ENCODE measurements at regions not wholly inside any gene's neighbourhood (a gene's known extent, or its start where the extent isn't known, plus 50 kb on each side); places are given as distances from the start of the nearest gene placed in this dataset.

DNA sequence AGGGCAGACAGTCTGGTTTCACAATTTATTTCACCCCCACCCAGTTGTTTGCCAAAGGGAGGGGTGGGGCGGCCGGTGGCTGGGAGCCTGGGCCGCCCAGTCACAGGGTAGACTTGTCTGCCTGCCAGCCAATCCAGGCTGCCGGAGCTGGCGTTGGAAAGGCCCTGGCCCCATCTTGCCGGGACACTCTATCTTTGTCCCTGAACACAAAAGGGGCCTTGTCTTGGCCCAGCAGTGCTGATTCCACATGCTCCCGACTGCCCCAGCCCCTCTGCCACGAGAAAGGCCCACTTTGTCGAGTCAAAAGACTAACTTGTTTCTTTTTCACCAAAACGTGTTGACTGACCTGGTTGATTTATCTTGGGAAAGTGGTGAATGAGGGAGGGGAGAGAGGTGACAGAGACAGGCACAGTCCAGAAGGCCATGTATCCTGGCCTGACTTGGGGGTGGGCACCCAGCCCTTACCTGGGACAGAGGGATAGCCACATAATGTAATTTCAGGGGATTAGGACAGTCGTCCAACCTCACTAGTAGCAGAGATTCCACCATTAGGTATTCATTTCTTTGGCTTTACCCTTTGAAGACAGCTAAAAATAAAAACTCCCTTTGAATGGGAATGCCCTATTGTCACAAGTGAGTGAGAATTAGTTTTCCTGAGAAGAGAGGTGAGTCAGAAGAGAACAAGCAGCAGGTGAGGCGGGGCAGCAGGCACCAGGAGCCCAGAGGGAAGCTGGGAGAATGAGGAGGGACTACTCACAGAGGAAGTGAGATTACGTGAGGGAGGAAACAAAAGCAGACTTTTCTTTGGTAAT is 67.0 kb upstream of the SIRPA start:
- intact Hi-C loops (cut with micrococcal nuclease; ENCODE audit: unreplicated experiment): no loop called here
- Histone ChIP-seq H3K79me2 (ENCODE audit: control insufficient read depth, insufficient read depth, low read length) (no peaks in the 10 kb centered on the region), H3K4me3 (no peak overlapping the region), H3K9ac (ENCODE audit: control insufficient read depth, insufficient read depth, low read length) (no peak overlapping the region), H3K4me2 (ENCODE audit: control insufficient read depth, insufficient read depth) (no peak overlapping the region), H3K4me1 (ENCODE audit: control insufficient read depth, insufficient read depth, low read length) (peaks cover 4% of the 10 kb centered on the region; the same call in 1 of the 2 replicates), H3K27me3 (replicated peaks in 1 of 2; ENCODE audit: control insufficient read depth in 2 of 2, insufficient read depth in 2 of 2, low read length in 1 of 2) (no peaks in the 10 kb centered on the region), H2AFZ (ENCODE audit: control insufficient read depth, low read depth, low read length) (no peak overlapping the region), H3K27ac (ENCODE audit: control insufficient read depth, insufficient read depth) (no peak overlapping the region), H3K36me3 (ENCODE audit: control insufficient read depth in 2 of 2, insufficient read depth in 2 of 2, low read length in 1 of 2) (no peaks in the 10 kb centered on the region), H4K20me1 (ENCODE audit: control insufficient read depth, insufficient read depth) (no peaks in the 10 kb centered on the region), H3K9me3 (replicated peaks; ENCODE audit: control insufficient read depth, insufficient read depth, low read length) (peaks cover 2% of the 10 kb centered on the region; the same call in 2 of the 3 replicates)
- FAIRE-seq (peak; percentile 68), DNase-seq (ENCODE audit: low read depth, low spot score) (no peak), ATAC-seq (no peak)
- BruUV-seq (replicated peaks): no TSS peak
- in situ Hi-C loops (cut with MboI): no loop called here
- TF ChIP-seq IKZF1 (conservative IDR thresholded peaks at IDR 0.05) (0 out of 2 replicates have a peak, but pooled peaks have one; percentile 37), TCF7 (IDR thresholded peaks at IDR 0.05; ENCODE audit: borderline replicate concordance) (no peak), IKZF2 (IDR thresholded peaks at IDR 0.05) (peak in 1 of 2 experiments; percentile 38; a peak in 2 of 4 replicates), SMAD5 (IDR thresholded peaks at IDR 0.05; ENCODE audit: low read depth) (no peak), EED (IDR thresholded peaks at IDR 0.05; ENCODE audit: low read depth) (peak; percentile 56), RELA (IDR thresholded peaks at IDR 0.05; ENCODE audit: borderline replicate concordance, partially characterized antibody) (no peak), SPI1 (IDR thresholded peaks at IDR 0.05; ENCODE audit: borderline replicate concordance, insufficient read depth, low read depth, low read length) (peak; percentile 81; the same call in 1 of the 2 replicates)
- TF ChIP-seq, protein P1, sequence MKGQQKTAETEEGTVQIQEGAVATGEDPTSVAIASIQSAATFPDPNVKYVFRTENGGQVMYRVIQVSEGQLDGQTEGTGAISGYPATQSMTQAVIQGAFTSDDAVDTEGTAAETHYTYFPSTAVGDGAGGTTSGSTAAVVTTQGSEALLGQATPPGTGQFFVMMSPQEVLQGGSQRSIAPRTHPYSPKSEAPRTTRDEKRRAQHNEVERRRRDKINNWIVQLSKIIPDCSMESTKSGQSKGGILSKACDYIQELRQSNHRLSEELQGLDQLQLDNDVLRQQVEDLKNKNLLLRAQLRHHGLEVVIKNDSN (IDR thresholded peaks at IDR 0.05; ENCODE audit: borderline replicate concordance, extremely low read length, insufficient read depth, low read depth, low read length): no peak
- 39% methylated on average over 13 of the region's 13 CpGs for WGBS (ENCODE audit: insufficient coverage, insufficient replicate concordance, low lambda C conversion rate, missing lambda C conversion rate)
- ChIA-PET RAD21 (ENCODE audit: unreplicated experiment) (interaction anchor here (0.8 kb wide), 1 partner anchor 43 kb away, joined by 3 read pairs; no protein-coding TSS in a partner anchor), POLR2A (no interaction called here), CTCF (interaction anchor here (1.2 kb wide), 1 partner anchor 26 kb away, joined by 3 read pairs; no protein-coding TSS in a partner anchor), SMC1A (ENCODE audit: uncharacterized antibody, unreplicated experiment) (no interaction called here)

Measured in GM12878 (cell line).